ENCODE measurements at regions not wholly inside any gene's neighbourhood (a gene's known extent, or its start where the extent isn't known, plus 50 kb on each side); places are given as distances from the start of the nearest gene placed in this dataset.

GRCh38 chr1:217364220-217364619 is 266.7 kb downstream of the GPATCH2 start:
- in situ Hi-C loops (cut with MboI; ENCODE audit: low sequenced_read_pairs, unreplicated experiment) = no loop called here

GRCh38 chr1:217363319-217363718 is 267.6 kb downstream of the GPATCH2 start:
- in situ Hi-C loops (cut with MboI; ENCODE audit: low sequenced_read_pairs, unreplicated experiment) = no loop called here
- no peak for TF ChIP-seq CTCF (IDR thresholded peaks at IDR 0.05; ENCODE audit: borderline replicate concordance, control extremely low read depth, extremely low read depth, insufficient read depth, missing control alignments)
- DNase-seq (ENCODE audit: low spot score) = no peak

More at GRCh38 chr1:217364220-217364619, 266.7 kb downstream of the GPATCH2 start:
- DNase-seq (ENCODE audit: low spot score) = no peak
- no peak for TF ChIP-seq CTCF (IDR thresholded peaks at IDR 0.05; ENCODE audit: borderline replicate concordance, control extremely low read depth, extremely low read depth, insufficient read depth, missing control alignments)

GRCh38 chr1:217360510-217360909 is 270.4 kb downstream of the GPATCH2 start:
- no peak for TF ChIP-seq CTCF (IDR thresholded peaks at IDR 0.05; ENCODE audit: borderline replicate concordance, control extremely low read depth, extremely low read depth, insufficient read depth, missing control alignments)
- in situ Hi-C loops (cut with MboI; ENCODE audit: low sequenced_read_pairs, unreplicated experiment) = no loop called here
- DNase-seq (ENCODE audit: low spot score) = no peak

- DNase-seq (ENCODE audit: low spot score) = no peak
- TF ChIP-seq CTCF (IDR thresholded peaks at IDR 0.05; ENCODE audit: borderline replicate concordance, control extremely low read depth, extremely low read depth, insufficient read depth, missing control alignments) = no peak
- in situ Hi-C loops (cut with MboI; ENCODE audit: low sequenced_read_pairs, unreplicated experiment) = no loop called here
Measured at GRCh38 chr1:217354895-217355294, 276.0 kb downstream of the GPATCH2 start.

- in situ Hi-C loops (cut with MboI; ENCODE audit: low sequenced_read_pairs, unreplicated experiment) = no loop called here
- DNase-seq (ENCODE audit: low spot score) = no peak
- TF ChIP-seq CTCF (IDR thresholded peaks at IDR 0.05; ENCODE audit: borderline replicate concordance, control extremely low read depth, extremely low read depth, insufficient read depth, missing control alignments) = no peak
Measured at GRCh38 chr1:217348960-217349664, 281.8 kb downstream of the GPATCH2 start.

- DNase-seq (ENCODE audit: low spot score) = no peak
- in situ Hi-C loops (cut with MboI; ENCODE audit: low sequenced_read_pairs, unreplicated experiment) = no loop called here
Measured at GRCh38 chr1:217344712-217345111, 286.2 kb downstream of the GPATCH2 start.

More at GRCh38 chr1:217344712-217345111, 286.2 kb downstream of the GPATCH2 start:
- no peak for TF ChIP-seq CTCF (IDR thresholded peaks at IDR 0.05; ENCODE audit: borderline replicate concordance, control extremely low read depth, extremely low read depth, insufficient read depth, missing control alignments)
